GM06990 (cell line): ENCODE measurements at regions not wholly inside any gene's neighbourhood (a gene's known extent, or its start where the extent isn't known, plus 50 kb on each side); places are given as distances from the start of the nearest gene placed in this dataset.

Experiments used
- DNase-seq: peaks from one replicate; pipeline ENCODE4 v3.0.0-alpha.2; 2011; ENCODE audit not compliant: insufficient read length; ENCODE audit errors: extremely low read depth
- H3K27me3 ChIP-seq: replicated peaks from 2 replicates; pipeline ENCODE4 v1.6.0; 2011; ENCODE audit warnings: low read length; ENCODE audit not compliant: control insufficient read depth, insufficient read depth
- H3K36me3 ChIP-seq: 2 replicates; pipeline ENCODE4 v1.5.1; 2011; ENCODE audit warnings: low read length; ENCODE audit not compliant: control insufficient read depth, insufficient read depth
- H3K4me3 ChIP-seq: replicated peaks from 2 replicates; pipeline ENCODE4 v1.5.1; 2011; ENCODE audit warnings: low read depth, mild to moderate bottlenecking, control low read depth, low read length
- TF ChIP-seq, protein P1 (sequence below): IDR thresholded peaks from 2 replicates; pipeline ENCODE4 v1.5.1; 2011; ENCODE audit warnings: low read length, control low read depth, mild to moderate bottlenecking, inconsistent platforms; ENCODE audit not compliant: insufficient read depth, poor library complexity, severe bottlenecking

DNA sequence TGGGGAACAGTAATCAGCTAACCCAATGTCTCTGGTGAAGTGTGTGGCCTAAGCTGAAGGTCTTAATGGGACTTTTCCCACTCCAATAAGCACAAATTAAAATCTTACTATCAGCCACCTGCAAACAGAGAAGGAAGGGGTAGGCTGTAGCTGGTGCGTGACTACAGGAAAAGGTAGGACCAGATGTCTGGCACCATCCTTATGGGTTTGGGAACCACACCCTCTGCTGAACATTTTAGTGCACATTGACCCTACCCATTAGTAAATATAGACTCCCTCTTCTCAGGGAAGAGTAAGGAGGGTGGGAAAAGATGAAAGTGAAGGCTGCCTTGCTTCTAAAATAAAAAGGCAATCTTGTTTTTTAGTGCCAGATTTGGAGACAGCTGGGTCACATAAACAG, 602.8 kb downstream of the FAT4 start:
- DNase-seq, result no peak
- TF ChIP-seq, protein P1, sequence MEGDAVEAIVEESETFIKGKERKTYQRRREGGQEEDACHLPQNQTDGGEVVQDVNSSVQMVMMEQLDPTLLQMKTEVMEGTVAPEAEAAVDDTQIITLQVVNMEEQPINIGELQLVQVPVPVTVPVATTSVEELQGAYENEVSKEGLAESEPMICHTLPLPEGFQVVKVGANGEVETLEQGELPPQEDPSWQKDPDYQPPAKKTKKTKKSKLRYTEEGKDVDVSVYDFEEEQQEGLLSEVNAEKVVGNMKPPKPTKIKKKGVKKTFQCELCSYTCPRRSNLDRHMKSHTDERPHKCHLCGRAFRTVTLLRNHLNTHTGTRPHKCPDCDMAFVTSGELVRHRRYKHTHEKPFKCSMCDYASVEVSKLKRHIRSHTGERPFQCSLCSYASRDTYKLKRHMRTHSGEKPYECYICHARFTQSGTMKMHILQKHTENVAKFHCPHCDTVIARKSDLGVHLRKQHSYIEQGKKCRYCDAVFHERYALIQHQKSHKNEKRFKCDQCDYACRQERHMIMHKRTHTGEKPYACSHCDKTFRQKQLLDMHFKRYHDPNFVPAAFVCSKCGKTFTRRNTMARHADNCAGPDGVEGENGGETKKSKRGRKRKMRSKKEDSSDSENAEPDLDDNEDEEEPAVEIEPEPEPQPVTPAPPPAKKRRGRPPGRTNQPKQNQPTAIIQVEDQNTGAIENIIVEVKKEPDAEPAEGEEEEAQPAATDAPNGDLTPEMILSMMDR, result no peak
- Histone ChIP-seq H3K36me3 (no peaks in the 10 kb centered on the region), H3K4me3 (no peak overlapping the region), H3K27me3 (no peaks in the 10 kb centered on the region)

DNA sequence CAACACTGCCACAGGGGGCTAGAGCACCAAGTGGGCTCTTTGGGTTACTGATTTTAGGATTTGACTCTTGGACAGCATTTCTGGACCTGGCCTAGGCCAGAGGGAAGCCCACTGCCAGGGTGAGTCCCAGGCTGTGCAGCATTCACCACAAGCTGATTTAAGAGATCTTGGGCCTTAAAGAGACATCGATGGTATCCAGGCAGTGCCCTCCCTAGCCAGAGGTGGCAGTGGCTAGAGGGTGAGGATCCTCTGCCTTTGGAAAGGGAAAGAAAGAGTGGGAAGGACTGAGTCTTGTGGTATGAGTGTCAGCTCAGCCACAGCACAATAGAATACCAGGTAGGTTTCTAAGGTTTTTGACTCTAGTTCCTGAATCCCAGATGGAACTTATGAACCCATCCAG, 613.9 kb downstream of the FAT4 start:
- TF ChIP-seq, protein P1, result no peak
- no peak overlapping the region for H3K4me3 ChIP-seq
- no peaks in the 10 kb centered on the region for H3K27me3 ChIP-seq
- H3K36me3 ChIP-seq, result no peaks in the 10 kb centered on the region
- no peak for DNase-seq

DNA sequence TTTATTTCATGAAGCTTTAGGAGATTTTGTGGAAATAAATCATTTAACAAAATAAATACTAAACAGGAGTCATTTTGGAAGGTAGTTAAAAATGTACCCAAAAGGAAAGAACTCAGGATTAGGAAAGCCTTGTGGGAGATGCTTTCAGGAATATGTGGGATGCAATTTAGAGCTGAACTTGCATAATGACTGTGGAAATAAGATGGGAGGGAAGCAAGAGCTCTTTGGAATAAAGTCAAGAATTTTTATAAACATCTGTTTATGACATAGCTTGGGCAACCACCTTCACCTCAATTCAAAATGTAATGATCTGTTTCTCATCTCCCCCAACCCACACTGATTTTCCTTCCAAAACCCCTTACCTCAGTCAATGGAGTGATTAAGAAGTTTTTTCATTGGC, 623.8 kb downstream of the FAT4 start:
- Histone ChIP-seq H3K4me3 (no peak overlapping the region), H3K27me3 (no peaks in the 10 kb centered on the region), H3K36me3 (no peaks in the 10 kb centered on the region)
- TF ChIP-seq, protein P1, result no peak
- no peak for DNase-seq

DNA sequence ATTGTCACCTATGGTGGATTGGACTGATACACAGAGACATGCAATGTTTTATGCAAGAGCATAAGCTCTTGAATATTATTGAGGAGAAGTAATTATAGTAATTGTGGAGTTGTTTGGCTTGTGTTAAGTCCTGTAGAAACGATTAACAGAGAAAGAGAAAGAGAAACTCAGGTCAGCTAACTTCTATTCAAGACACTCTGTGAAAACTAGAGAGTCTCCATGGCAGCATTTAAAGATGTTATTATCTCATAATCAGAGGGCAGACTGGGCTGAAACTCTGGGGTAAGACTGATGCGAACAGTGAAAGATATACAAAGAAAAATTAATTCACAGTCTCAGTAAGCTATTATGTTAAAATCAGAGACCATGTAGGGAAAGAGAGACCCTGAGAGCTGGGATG, 625.7 kb downstream of the FAT4 start:
- Histone ChIP-seq H3K36me3 (no peaks in the 10 kb centered on the region), H3K4me3 (no peak overlapping the region), H3K27me3 (no peaks in the 10 kb centered on the region)
- DNase-seq, result no peak
- TF ChIP-seq, protein P1, result no peak

DNA sequence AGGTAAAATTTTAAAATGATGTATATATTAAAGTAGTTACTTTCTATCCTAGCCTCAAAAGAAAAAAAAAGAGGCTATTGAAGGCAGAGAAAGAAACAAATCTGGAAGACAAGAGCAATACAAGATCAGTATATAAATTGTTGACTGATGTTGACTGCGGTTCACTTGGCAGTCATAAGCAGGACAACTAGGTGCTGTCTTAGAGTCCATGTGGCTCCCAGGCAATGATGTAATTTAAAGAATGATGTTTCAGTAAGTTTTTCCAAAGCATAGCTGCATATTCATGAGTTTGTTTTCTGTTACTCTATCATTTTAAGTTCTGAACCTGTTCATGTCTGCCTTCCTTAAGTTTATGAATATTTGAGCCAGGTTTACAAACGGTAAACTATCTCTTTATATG, 630.2 kb downstream of the FAT4 start:
- no peaks in the 10 kb centered on the region for H3K36me3 ChIP-seq
- TF ChIP-seq, protein P1, result no peak
- no peaks in the 10 kb centered on the region for H3K27me3 ChIP-seq
- no peak overlapping the region for H3K4me3 ChIP-seq
- DNase-seq, result no peak

DNA sequence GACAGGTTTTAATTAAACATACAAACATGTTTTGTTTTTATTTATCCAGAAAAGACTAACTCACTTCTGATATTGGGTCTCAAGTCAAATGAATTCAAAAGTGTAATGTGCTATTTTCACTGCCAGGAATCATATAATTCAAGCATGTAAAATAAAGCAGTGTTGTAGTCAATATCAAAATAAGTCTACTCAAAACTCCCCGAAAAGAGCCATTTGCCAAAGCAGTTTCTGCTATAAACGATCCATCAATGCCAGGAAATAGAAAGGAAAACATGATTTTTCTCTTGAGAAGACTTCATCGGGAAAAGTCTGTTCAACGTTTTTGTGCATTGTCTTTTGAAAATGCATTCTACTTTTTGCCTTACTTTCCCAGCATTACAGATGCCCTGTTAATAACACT, 633.3 kb downstream of the FAT4 start:
- no peaks in the 10 kb centered on the region for H3K27me3 ChIP-seq
- no peak for DNase-seq
- no peaks in the 10 kb centered on the region for H3K36me3 ChIP-seq
- H3K4me3 ChIP-seq, result no peak overlapping the region
- TF ChIP-seq, protein P1, result no peak
